HG03135 (cell line): ENCODE measurements at regions not wholly inside any gene's neighbourhood (a gene's known extent, or its start where the extent isn't known, plus 50 kb on each side); places are given as distances from the start of the nearest gene placed in this dataset.
"Not testable (repeated sequence)": the region's sequence is repeated elsewhere in the genome, so short reads cannot be mapped to it uniquely, and the experiment has no call there.

Experiments used
- ATAC-seq: cut with Tn5 transposase; IDR thresholded peaks from one replicate; pipeline ENCODE4 v1.9.1; 2021; ENCODE audit warnings: mild to moderate bottlenecking, moderate library complexity; ENCODE audit not compliant: unreplicated experiment

GRCh38 chr6:94713446-94713845 lies 863.9 kb upstream of the MANEA start:
- ATAC-seq: no peak

GRCh38 chr6:94698773-94699172 lies 878.6 kb upstream of the MANEA start:
- no peak for ATAC-seq

- ATAC-seq: not testable (repeated sequence)
Observed at GRCh38 chr6:94687255-94687654, 890.1 kb upstream of the MANEA start.

DNA sequence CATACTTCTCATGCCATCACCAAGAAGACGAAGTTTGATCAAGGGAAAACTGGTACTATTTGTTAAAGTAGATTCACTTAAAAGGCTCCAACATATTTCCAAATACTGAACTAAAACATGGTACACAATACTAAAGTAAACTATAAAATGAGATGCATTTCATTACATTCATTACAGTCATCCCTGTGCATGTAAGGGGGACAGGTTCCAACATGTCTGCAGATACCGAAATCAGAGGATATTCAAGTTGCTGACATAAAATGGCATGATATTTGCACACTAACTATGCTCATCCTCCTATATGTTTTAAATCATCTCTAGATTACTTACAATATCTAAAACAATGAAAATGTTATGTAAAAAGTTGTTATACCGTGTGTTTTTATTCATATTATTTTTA lies 893.9 kb upstream of the MANEA start:
- ATAC-seq: no peak

DNA sequence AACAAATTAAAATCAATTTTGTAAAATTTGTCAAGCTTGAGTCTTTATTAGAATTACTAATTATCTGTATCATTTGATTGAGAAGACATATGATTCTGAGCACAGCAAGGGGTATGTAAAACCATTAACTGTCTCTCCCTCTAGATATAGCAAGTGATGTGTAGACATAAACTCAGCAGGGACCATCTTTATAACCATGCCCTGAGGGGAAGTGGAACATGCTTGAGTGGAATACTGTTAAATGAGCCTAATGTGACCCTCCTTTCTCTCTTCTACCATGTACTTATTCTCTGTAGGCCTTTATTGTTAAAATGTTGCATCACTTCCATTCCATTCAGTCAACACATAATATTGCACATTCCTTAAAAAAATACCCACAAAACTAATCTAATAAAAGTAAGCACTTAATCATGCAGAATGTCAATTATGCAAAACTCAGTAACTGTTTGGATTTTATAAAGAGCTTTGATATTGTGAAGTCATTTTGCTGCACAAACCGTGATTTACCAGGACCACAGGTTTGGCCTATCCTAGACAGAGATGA lies 896.6 kb upstream of the MANEA start:
- no peak for ATAC-seq

DNA sequence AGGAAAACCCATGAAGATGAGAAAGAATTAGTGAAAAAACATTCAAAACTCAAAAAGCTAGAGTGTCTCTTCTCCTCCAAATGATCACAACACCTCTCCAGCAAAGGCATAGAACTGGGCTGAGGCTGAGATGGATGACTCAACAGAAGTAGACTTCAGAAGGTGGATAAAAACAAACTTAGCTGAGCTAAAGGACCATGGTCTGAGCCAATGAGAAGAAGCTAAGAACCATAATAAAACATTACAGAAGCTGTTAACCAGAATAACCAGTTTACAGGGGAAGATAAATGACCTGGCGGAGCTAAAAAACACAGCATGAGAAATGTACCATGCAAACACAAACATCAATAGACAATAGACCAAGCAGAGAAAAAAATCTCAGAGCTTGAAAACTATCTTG lies 904.1 kb upstream of the MANEA start:
- no peak for ATAC-seq

DNA sequence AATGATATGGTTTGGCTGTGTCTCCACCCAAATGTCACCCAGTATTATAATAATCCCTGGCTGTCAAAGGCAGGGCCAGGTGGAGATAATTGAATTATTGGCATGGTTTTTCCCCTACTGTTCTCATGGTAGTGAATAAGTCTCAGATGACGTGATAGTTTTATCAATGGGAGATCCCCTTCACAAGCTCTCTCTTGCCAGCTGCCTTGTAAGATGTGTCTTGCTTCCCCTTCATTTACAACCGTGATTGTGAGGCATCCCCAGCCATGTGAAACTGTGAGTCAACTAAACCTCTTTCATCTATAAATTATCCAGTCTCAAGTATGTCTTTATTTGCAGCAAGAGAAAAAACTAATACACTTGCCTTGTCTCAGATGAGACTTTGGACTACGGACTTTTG lies 907.3 kb upstream of the MANEA start:
- no peak for ATAC-seq

- no peak for ATAC-seq
Observed at GRCh38 chr6:94668876-94669275, 908.5 kb upstream of the MANEA start.

GRCh38 chr6:94658929-94659328 lies 918.4 kb upstream of the MANEA start:
- no peak for ATAC-seq

DNA sequence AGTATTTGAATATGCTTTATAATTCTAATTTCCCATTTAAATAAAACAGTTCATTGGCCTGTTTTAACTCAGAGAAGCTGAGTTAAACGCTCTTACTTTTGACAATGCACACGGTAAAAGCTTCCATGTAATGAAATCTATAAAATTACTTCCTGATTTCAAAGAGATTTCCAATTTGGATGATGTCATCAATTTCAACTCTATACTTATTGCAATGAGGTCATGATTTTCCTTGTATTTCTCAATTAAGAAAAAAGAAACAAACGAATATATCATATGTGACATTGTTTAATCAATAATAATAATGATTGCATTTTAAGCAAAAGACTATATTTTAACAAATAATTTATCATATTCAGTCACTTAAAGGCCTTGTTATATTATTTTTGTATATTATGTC lies 926.1 kb upstream of the MANEA start:
- ATAC-seq: no peak

GRCh38 chr6:94645191-94645590 lies 932.1 kb upstream of the MANEA start:
- no peak for ATAC-seq

- no peak for ATAC-seq
Observed at GRCh38 chr6:94639564-94639963, 937.8 kb upstream of the MANEA start.

GRCh38 chr6:94636780-94637385 lies 940.5 kb upstream of the MANEA start:
- no peak for ATAC-seq

GRCh38 chr6:94623586-94623985 lies 953.7 kb upstream of the MANEA start:
- no peak for ATAC-seq

DNA sequence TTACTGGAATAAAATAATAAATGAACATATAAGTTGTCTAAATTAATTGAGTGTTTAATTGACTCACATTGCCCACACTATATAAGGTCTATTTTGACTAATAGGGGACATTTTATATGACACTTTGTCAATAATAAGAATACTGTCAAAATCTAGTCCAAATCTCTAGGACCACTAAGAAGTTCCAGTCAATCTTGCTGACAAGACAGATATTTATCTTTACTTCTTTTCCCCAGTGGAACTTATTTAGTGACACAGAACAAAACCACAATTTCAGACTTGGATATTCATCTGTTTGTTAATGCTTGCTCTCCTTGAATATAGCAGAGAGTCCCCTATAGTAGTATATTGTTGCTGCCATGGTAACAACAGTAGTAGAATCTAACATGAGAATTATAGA lies 954.6 kb upstream of the MANEA start:
- ATAC-seq: no peak

- ATAC-seq: no peak
Observed at GRCh38 chr6:94600636-94601035, 976.7 kb upstream of the MANEA start.

- ATAC-seq: no peak
Observed at GRCh38 chr6:94597487-94597886, 979.8 kb upstream of the MANEA start.

DNA sequence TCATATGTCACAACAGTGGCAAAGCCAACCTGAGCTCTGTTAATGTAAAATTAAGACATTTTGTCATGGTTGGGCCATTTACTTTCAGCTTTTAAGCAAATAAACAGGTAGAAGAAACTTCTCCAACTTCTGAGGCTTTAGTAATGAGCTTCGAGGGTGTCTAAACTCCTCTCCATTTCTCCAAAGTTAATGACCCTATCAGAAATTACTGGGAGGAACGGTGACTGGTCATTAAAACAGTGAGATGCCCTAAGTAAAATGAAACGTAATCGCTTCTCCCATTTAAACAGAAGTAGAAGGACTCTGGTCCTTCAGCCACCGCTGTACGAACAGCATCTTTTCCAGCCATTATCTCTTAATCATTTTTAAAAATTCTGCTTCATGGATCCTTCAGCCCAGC lies 986.9 kb upstream of the MANEA start:
- no peak for ATAC-seq

DNA sequence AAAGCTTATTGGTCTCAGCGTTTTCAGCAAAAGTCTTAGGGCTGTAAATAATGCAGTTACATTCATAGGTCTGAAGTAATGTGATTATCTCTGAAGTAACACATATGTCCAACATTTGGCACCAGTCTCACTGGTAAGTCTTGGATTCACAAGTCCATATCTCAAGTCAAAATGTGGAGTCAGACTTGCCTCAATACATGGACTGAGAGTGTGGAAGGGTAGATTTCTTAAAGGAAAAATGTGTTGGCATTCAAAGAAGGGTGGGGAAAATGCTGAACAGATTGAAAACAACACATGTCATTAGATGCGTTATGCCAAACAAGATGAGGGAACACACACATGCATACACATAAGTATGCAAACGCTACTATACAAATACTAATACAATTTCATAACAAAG lies 989.0 kb upstream of the MANEA start:
- ATAC-seq: no peak

GRCh38 chr6:94584211-94584610 lies 993.1 kb upstream of the MANEA start:
- ATAC-seq: no peak

GRCh38 chr6:94570581-94570980 lies 1006.8 kb upstream of the MANEA start:
- no peak for ATAC-seq

DNA sequence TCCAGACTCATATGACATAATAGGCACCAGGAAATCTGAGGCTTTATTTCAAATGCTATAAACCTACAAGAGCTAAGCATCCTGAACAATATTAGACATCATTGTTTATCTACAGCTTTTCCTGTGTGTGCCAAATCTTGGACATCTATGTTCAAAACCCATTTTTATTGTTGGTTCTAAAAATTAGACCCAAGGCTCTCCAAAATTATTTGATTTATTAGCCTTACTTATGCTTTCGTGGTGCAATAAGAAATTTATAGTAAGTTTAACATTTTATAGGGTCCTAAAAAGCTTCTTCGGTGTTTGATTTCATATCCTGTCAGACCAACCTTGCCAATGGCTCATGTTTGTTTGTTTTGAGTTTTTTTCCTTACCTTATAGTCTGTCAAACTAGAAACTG lies 1014.5 kb upstream of the MANEA start:
- no peak for ATAC-seq

- no peak for ATAC-seq
Observed at GRCh38 chr6:94559829-94560537, 1017.4 kb upstream of the MANEA start.
